Activated T-cell treated with anti-CD3 and anti-CD28 coated beads, Interleukin-2, amount 50 U/mL, for 1 hour (primary cell): ENCODE measurements at regions not wholly inside any gene's neighbourhood (a gene's known extent, or its start where the extent isn't known, plus 50 kb on each side); places are given as distances from the start of the nearest gene placed in this dataset.
"Not testable (repeated sequence)": the region's sequence is repeated elsewhere in the genome, so short reads cannot be mapped to it uniquely, and the experiment has no call there.

Experiments
- DNase-seq: peaks from one replicate; pipeline ENCODE4 v3.0.0-alpha.2; 2020

GRCh38 chr9:27675354-27675753 is 102.1 kb upstream of the C9orf72 start:
- no peak for DNase-seq

DNA sequence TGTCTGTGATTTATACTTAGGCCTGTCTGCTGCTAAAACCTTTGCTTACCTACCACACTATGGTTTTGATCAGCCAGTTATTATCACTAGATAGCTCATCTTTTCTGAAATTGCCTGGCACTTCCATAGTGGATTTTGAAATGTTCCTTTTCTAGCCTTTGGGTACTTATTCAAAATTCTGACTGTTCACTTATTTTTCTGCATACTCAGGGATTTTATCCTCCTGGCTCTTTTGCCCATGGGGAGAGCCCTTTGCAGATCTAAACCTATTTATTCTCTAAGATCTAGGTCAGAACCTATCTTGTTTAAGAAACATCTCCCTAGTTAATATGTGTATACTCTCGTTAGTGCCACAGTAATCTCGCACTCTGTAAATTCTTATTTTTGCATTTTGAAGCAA is 103.5 kb upstream of the C9orf72 start:
- DNase-seq = no peak

- no peak for DNase-seq
These were observed 106.1 kb upstream of the C9orf72 start for GRCh38 chr9:27679338-27679737.

- DNase-seq = no peak
These were observed 109.9 kb upstream of the C9orf72 start for GRCh38 chr9:27683181-27683580.

GRCh38 chr9:27688954-27689353 is 115.7 kb upstream of the C9orf72 start:
- DNase-seq = no peak

DNA sequence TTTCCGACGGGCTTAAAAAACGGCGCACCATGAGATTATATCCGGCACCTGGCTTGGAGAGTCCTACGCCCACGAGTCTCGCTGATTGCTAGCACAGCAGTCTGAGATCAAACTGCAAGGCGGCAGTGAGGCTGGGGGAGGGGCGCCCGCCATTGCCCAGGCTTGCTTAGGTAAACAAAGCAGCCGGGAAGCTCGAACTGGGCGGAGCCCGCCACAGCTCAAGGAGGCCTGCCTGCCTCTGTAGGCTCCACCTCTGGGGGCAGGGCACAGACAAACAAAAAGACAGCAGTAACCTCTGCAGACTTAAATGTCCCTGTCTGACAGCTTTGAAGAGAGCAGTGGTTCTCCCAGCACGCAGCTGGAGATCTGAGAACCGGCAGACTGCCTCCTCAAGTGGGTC is 117.5 kb upstream of the C9orf72 start:
- DNase-seq = not testable (repeated sequence)

DNA sequence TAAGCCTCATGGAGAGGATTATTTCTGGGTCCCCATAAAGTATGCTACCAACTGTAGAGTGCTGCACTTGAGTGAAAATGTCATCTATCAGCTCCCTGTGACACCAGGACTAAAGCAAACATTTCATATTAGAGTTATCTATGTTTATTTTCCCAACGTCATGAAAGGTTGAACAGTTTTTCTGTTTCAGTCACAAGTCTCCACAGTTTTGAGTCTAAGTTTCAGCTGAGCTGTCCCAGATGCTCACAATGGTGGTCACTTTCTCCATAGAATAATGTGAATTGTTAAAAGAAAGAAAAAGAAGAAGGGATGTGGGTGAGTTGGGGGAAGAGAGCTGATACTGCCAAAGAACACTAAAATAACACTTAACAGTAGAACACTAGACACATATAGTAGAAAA is 126.3 kb upstream of the C9orf72 start:
- no peak for DNase-seq

DNA sequence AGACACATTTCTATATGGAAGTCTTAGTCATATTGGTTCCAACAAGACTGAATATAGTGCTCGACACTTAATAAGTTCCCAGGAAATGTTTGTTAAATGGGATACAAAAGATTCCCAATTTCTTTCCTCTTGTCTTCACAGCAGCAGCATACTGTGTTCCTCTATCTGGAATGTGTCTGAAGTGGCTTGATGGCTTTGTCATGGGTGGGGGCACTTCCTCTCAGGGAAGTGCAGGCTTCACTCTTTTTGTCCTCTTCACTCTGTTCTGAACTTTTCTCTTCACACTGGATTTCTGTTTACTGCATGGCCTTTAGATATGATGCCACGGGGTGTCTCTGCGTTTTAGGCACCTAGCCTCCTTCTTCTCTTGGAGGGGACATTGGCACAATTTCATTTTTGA is 127.7 kb upstream of the C9orf72 start:
- no peak for DNase-seq

GRCh38 chr9:27701587-27701986 is 128.3 kb upstream of the C9orf72 start:
- no peak for DNase-seq

GRCh38 chr9:27703216-27703980 is 130.1 kb upstream of the C9orf72 start:
- DNase-seq = no peak

DNA sequence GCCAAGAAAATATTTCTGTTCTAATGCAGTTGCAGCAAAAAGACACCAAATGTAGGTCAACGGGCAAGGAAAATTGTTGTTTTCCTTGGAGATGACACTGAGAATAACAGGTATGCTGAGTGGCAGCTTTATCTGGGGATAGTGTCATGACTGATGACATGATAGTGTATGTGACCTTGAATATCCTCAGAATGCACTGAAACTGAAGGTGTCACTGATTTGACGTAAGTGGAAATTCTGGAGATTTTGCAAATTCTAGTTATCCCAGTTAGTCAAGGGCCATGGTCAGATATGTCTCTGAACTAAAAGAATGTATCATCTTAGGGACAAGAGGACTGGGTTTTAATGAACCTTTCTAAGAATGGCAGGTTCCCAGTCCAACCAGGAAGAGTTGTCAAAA is 138.0 kb upstream of the C9orf72 start:
- DNase-seq = no peak

DNA sequence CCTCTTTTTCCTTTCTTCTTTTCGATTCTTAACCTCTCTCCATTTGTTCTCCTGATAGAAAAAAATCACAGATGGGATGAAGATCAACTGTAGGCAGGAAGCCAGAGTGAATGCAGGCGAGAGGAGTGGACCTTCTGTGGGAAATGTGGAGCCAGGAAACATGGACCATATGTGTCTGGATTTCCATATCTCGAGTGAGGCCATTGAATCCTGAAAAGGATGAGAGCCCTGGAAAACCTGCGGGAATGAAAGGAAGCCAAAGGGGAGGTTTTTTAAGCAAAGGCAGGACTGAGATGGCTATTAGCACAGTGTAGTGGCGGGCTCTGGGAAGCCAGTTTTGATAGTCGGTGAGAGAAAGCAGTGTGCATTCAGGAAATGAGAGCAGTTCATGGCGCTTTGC is 139.5 kb upstream of the C9orf72 start:
- DNase-seq = no peak

DNA sequence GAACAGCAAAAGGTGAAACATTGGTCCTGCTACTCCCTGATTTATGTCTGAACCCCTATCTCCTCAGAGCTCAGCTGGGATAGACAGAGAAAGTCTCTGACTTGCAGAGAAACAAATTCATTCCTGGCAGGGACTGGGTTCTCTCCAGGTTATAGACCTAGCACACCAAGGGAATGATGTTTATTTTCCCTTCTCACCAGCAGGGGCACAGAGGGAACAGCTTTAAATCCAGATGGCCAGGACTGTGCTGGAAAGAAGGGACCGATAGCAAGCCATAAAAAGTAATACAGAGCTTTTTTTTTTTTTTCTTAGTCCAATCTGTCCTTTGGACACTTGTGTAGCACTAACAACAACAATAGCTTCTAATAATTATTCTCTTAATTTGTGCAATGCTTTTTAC is 141.1 kb upstream of the C9orf72 start:
- no peak for DNase-seq

GRCh38 chr9:27715651-27716050 is 142.4 kb upstream of the C9orf72 start:
- DNase-seq = no peak

DNA sequence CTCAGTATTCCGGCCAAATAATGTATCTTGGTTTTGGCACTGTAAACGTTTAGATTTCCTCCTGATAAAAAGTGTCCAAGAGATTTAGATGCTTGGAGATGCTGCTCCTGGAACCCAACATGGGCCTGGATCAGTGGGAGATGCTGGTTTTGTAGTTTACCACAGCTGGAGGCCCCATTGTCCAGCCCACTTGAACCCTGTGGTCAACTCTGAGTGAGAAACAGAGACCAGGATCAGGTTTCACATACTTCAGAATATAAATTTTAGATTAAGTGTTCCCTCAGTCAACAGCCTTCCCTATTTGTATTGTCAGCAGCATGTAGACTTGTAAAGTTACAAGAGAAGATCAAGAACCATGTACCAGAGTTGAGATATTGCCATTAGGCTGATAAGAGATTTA is 144.7 kb upstream of the C9orf72 start:
- no peak for DNase-seq

GRCh38 chr9:27719711-27720110 is 146.4 kb upstream of the C9orf72 start:
- DNase-seq = no peak

DNA sequence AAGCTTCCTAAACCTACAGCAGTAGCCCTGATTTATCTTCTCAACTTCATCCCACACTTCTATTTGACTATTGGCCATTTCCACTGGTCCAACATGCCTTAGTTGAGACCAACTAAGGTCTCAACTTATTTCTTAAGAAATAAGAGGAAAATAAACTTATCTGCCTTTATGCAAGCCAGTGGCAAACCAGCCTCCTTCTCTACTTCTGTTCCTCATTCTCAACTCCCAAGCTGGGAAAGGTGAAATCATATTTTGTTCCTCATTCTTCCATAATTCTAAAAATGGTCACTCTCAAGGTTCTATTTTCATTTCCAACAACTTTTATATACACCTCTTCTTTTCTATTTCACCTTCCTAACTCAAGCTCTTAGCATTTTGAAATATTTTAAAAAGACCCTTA is 149.6 kb upstream of the C9orf72 start:
- no peak for DNase-seq

DNA sequence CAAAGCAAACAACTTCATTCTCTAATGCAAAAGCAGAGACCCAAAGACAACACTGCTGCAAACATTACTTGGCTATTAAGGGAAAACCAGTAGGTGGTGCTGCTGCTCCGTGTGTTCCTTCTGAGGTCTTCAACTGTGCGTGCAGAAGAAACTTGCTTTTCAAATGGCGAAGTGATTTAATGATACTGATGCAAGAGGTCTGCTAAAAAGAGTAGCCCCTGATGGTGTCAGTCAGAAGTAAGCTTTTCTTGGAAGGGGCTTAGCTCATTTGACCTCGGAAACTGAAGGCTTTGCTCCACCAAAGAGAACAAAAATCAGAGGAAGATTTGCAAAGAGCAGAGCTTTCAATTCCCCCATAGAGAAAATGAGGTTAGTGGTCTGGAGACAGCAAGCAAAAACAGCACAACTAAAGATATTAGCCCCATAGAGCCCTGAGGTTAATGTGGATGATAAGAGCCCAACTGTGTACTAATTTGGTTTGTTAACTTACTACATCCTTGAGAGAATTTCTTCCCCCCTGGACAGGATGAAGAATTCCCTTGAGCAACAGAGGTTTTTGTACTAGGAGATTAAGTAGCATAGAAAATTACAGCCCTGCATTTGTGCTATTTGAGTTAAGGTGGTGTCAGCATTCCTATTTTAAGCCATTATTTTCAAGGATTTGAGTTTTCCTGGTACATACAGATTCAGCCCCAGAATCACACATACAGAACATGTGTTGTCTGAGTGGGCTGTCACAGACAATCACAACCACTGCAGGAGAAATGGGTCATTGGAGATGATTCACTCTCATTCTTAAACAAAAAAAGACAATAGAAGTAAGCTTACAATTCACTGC is 153.2 kb upstream of the C9orf72 start:
- peak; percentile 23 for DNase-seq

- no peak for DNase-seq
These were observed 159.2 kb upstream of the C9orf72 start for GRCh38 chr9:27732494-27732893.

DNA sequence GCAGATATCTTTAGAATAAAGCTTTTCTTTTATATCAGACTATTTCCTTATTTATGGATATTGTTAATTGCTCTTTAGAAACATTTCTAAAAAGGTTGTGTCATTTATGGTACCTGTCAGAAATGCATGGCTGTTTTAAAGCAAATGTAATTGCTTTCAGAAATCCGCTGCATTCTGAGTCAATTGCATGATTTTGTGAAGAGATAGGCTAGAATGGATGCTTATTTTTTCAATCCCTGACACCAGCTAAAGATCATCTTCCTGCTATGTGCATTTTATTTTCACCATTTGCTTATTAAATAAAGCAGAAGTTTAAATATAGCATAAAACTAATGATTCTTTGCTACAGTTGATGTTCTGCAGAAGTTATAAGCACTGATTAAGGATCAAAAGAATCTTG is 170.2 kb upstream of the C9orf72 start:
- no peak for DNase-seq

GRCh38 chr9:27747450-27747849 is 174.2 kb upstream of the C9orf72 start:
- no peak for DNase-seq

- DNase-seq = no peak
These were observed 176.6 kb upstream of the C9orf72 start for GRCh38 chr9:27749838-27750237.

DNA sequence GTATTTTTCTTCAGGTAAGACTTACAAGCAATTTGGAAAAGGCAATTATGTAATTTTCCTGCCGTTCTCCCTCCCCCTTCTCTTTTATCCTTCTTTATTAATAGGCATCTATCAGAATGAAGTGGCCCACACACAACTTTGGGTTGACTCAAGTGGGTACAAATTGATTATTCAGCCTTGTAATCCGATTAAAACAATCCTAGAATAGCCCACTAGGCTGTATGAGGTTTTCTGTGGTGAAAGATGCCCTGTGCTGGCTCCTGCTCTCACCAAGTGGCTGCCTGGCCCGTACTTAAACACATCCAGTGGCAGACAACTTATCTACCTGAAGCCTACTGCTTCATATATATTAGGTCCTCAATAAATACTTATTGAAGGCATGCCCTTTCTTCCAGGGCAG is 177.3 kb upstream of the C9orf72 start:
- no peak for DNase-seq

GRCh38 chr9:27752069-27752468 is 178.8 kb upstream of the C9orf72 start:
- DNase-seq = no peak

GRCh38 chr9:27755846-27756245 is 182.6 kb upstream of the C9orf72 start:
- DNase-seq = no peak
